HepG2 (cell line): ENCODE measurements at regions not wholly inside any gene's neighbourhood (a gene's known extent, or its start where the extent isn't known, plus 50 kb on each side); places are given as distances from the start of the nearest gene placed in this dataset.

Experiments
- ATAC-seq: fragments of 200-7000 bp; cut with Tn5 transposase; 3 replicates; pipeline ENCODE4 v1.9.1; 2020; ENCODE audit warnings: mild to moderate bottlenecking, moderate library complexity
- BruUV-seq: library from RNA; stranded (reverse); fragments of 400-500 nt; replicated peaks from 2 replicates; lab custom pipeline; 2021; lab: Mats Ljungman, UMichigan
- CTCF ChIA-PET: fragments of 300-600 bp; formaldehyde crosslinking; extraction: SDS; loops from one replicate; lab custom pipeline; 2021; ENCODE audit warnings: low total read pairs, inconsistent platforms, low intra/inter-chr PET ratio; lab: Yijun Ruan, JAX
- POLR2A ChIA-PET: fragments of 350-600 bp; sonication (Branson Sonifier 250); formaldehyde crosslinking; loops from one replicate; lab custom pipeline; 2020; ENCODE audit warnings: antibody characterized with exemption, inconsistent platforms; lab: Yijun Ruan, JAX
- DNase-seq: peaks from one replicate; pipeline ENCODE4 v3.0.0-alpha.2; 2015; ENCODE audit warnings: low spot score
- FAIRE-seq: peaks from 3 replicates; lab custom pipeline; 2011; peaks lifted over from hg19 to GRCh38; lab: Jason Lieb, UNC
- H2AFZ ChIP-seq: one replicate; pipeline ENCODE4 v1.6.1; 2011; ENCODE audit warnings: low read length, inconsistent platforms
- H3K27ac ChIP-seq: fragments of 300-600 bp; 3 replicates; pipeline ENCODE4 v1.8.0; 2011; ENCODE audit warnings: mixed run types, mild to moderate bottlenecking, mixed read lengths, low read length, inconsistent platforms; ENCODE audit not compliant: insufficient read depth; ENCODE audit errors: extremely low read length
- H3K27me3 ChIP-seq, 2 experiments: fragments of 200-600 bp in 1 of 2; 2 replicates in 1 of 2; 3 replicates in 1 of 2; pipeline versions ENCODE4 v1.6.0 to v1.8.0; 2011; ENCODE audit warnings: low read length in 2 of 2, mild to moderate bottlenecking in 2 of 2, moderate library complexity in 2 of 2, inconsistent platforms in 1 of 2; ENCODE audit not compliant: insufficient read depth in 2 of 2, control insufficient read depth in 1 of 2
- H3K36me3 ChIP-seq, 2 experiments: fragments of 200-600 bp in 1 of 2; replicated peaks in 1 of 2; 2 replicates in 1 of 2; 3 replicates in 1 of 2; pipeline versions ENCODE4 v1.5.1 to v1.8.0; 2011; ENCODE audit warnings: low read length in 2 of 2, inconsistent platforms in 1 of 2; ENCODE audit not compliant: insufficient read depth in 2 of 2, control insufficient read depth in 1 of 2
- H3K4me1 ChIP-seq: 2 replicates; pipeline ENCODE4 v1.5.1; 2012; ENCODE audit warnings: low read length, inconsistent platforms; ENCODE audit not compliant: insufficient read depth
- H3K4me2 ChIP-seq: 2 replicates; pipeline ENCODE4 v1.6.0; 2011; ENCODE audit warnings: low read depth, low read length, inconsistent platforms
- H3K4me3 ChIP-seq, 3 experiments: fragments of 200-600 bp in 1 of 3; sonication (generic), shearing (Covaris generic) in 1 of 3; replicated peaks in 1 of 3; 2 replicates each; pipeline ENCODE4 v1.5.1; 2011 to 2016; ENCODE audit warnings: low read length in 3 of 3, inconsistent platforms in 2 of 3, low read depth in 2 of 3, mild to moderate bottlenecking in 2 of 3, control low read depth in 1 of 3, mixed read lengths in 1 of 3; ENCODE audit not compliant: insufficient read depth in 1 of 3
- H3K79me2 ChIP-seq: one replicate; pipeline ENCODE4 v1.6.1; 2011; ENCODE audit warnings: low read length, inconsistent platforms; ENCODE audit not compliant: insufficient read depth
- H3K9ac ChIP-seq: 2 replicates; pipeline ENCODE4 v1.6.0; 2011; ENCODE audit warnings: mild to moderate bottlenecking, low read depth, low read length, inconsistent platforms; ENCODE audit not compliant: insufficient read depth
- H3K9me3 ChIP-seq: 2 replicates; pipeline ENCODE4 v1.5.1; 2012; ENCODE audit warnings: mild to moderate bottlenecking, low read length
- H4K20me1 ChIP-seq: 2 replicates; pipeline ENCODE4 v1.6.0; 2011; ENCODE audit warnings: inconsistent platforms, mild to moderate bottlenecking, low read length, moderate library complexity; ENCODE audit not compliant: insufficient read depth
- ADNP ChIP-seq: sonication (generic); formaldehyde crosslinking; IDR thresholded peaks from 2 replicates; pipeline ENCODE4 v1.4.0; 2020; ENCODE audit warnings: missing genetic modification reagents
- CENPX ChIP-seq: sonication (generic); formaldehyde crosslinking; IDR thresholded peaks from 2 replicates; pipeline ENCODE4 v1.9.0; 2021; ENCODE audit warnings: mild to moderate bottlenecking, missing genetic modification reagents, moderate library complexity
- KLF12 ChIP-seq: sonication (generic); formaldehyde crosslinking; IDR thresholded peaks from 2 replicates; pipeline ENCODE4 v1.4.0; 2020; ENCODE audit warnings: missing genetic modification reagents, borderline replicate concordance
- LCORL ChIP-seq, 2 experiments: fragments of 450-650 bp in 1 of 2; sonication (generic) in 1 of 2; formaldehyde crosslinking in 1 of 2; IDR thresholded peaks; 2 replicates each; pipeline versions ENCODE4 v1.5.0 to v1.6.1; 2017 to 2020; ENCODE audit warnings: antibody characterized with exemption in 1 of 2, missing genetic modification reagents in 1 of 2
- SAP130 ChIP-seq: IDR thresholded peaks from 2 replicates; pipeline ENCODE4 v1.6.1; 2016; ENCODE audit warnings: low read depth
- YEATS4 ChIP-seq: sonication (generic); formaldehyde crosslinking; IDR thresholded peaks from 2 replicates; pipeline ENCODE4 v1.4.0; 2020; ENCODE audit warnings: missing genetic modification reagents, borderline replicate concordance
- ZFAT ChIP-seq: sonication (generic); formaldehyde crosslinking; conservative IDR thresholded peaks from 2 replicates; pipeline ENCODE4 v1.8.1; 2023; ENCODE audit warnings: missing genetic modification reagents, inconsistent platforms
- ZFP90 ChIP-seq: sonication (generic); formaldehyde crosslinking; IDR thresholded peaks from 2 replicates; pipeline ENCODE4 v1.8.0; 2022; ENCODE audit warnings: missing genetic modification reagents, mild to moderate bottlenecking, inconsistent platforms, borderline replicate concordance
- ZFY ChIP-seq: sonication (generic); formaldehyde crosslinking; IDR thresholded peaks from 2 replicates; pipeline ENCODE4 v1.4.0; 2020; ENCODE audit warnings: missing genetic modification reagents
- ZKSCAN5 ChIP-seq: sonication (generic); formaldehyde crosslinking; IDR thresholded peaks from 2 replicates; pipeline ENCODE4 v1.5.1; 2020; ENCODE audit warnings: mild to moderate bottlenecking, missing genetic modification reagents
- ZNF264 ChIP-seq: sonication (generic); formaldehyde crosslinking; IDR thresholded peaks from 2 replicates; pipeline ENCODE4 v1.4.0; 2020; ENCODE audit warnings: missing genetic modification reagents
- ZNF543 ChIP-seq: sonication (generic); formaldehyde crosslinking; IDR thresholded peaks from 2 replicates; pipeline ENCODE4 v1.4.0; 2020; ENCODE audit warnings: mild to moderate bottlenecking, missing genetic modification reagents
- ZNF629 ChIP-seq: sonication (generic); formaldehyde crosslinking; conservative IDR thresholded peaks from 2 replicates; pipeline ENCODE4 v1.5.0; 2020; ENCODE audit warnings: missing genetic modification reagents
- ZNF737 ChIP-seq: sonication (generic); formaldehyde crosslinking; IDR thresholded peaks from 2 replicates; pipeline ENCODE4 v1.5.0; 2020; ENCODE audit warnings: missing genetic modification reagents, mild to moderate bottlenecking, borderline replicate concordance
- WGBS: methylation state at CpG from one replicate; pipeline ENCODE4 v1.1.6; 2017; ENCODE audit warnings: low lambda C conversion rate; 5-methylcytosine and 5-hydroxymethylcytosine counted together
- in situ Hi-C: cut with HindIII; loops from 2 replicates; pipeline ENCODE4 v1.10.0; 2017; ENCODE audit warnings: low pct_unique_long_range_greater_than_20kb; ENCODE audit not compliant: extremely low pct_ligation_motif_present
- intact Hi-C: fragments of 100-400 bp; cut with micrococcal nuclease; formaldehyde crosslinking; loops from one replicate; pipeline ENCODE4 v1.10.0; 2022; ENCODE audit not compliant: unreplicated experiment
- TF ChIP-seq, protein P1 (sequence below): sonication (generic); formaldehyde crosslinking; IDR thresholded peaks from 2 replicates; pipeline ENCODE4 v1.4.0; 2020; ENCODE audit warnings: missing genetic modification reagents
- TF ChIP-seq, protein P2 (sequence below): sonication (generic); formaldehyde crosslinking; IDR thresholded peaks from 2 replicates; pipeline ENCODE4 v1.5.0; 2020; ENCODE audit warnings: missing genetic modification reagents

DNA sequence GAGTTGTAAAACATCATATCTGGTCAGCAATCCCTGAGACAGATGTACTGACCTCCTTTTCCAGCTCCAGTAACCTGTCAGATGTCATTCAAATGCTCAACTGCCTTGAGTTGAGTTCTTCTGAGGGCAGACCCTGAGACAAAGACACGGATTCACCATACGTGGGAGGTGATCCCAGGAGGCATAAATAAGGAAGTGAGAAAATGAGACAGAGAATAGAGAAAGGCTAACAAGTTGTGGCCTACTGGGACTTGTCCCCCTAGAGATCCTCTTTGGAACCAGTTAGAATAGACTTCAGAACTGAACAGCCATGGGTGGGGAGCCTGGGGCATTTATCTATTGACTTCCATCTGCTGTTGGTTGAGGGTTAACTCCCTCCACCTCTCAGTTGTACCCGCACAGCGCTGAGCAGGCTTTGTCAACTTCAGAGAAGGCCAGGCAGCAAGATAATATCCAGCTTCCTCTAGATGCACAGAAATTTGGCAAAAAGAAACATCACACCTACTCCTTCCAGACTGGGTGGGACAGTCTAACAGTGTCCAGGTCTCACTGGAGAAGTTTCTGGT is 123.0 kb upstream of the DYNLRB2 start:
- H3K9me3 ChIP-seq, result no peaks in the 10 kb centered on the region
- H3K4me1 ChIP-seq, result peaks cover 23% of the 10 kb centered on the region
- BruUV-seq, result no TSS peak
- CTCF ChIA-PET, result no interaction called here
- no peak overlapping the region for H3K4me2 ChIP-seq
- no peaks in the 10 kb centered on the region for H4K20me1 ChIP-seq
- POLR2A ChIA-PET, result no interaction called here
- in situ Hi-C loops, result no loop called here
- H3K9ac ChIP-seq, result no peak overlapping the region
- H3K4me3 ChIP-seq, result no peak overlapping the region
- no peaks in the 10 kb centered on the region for H3K36me3 ChIP-seq
- no peak overlapping the region for H3K27ac ChIP-seq
- WGBS, result 84% methylated on average over 4 of the region's 4 CpGs
- H3K79me2 ChIP-seq, result no peaks in the 10 kb centered on the region
- TF ChIP-seq SAP130, result no peak
- TF ChIP-seq ZKSCAN5 (CRISPR knock-in tag), result 0 out of 2 replicates have a peak, but pooled peaks have one; percentile 49
- TF ChIP-seq, all 625 proteins: peak for 1
- ATAC-seq, result no peak
- FAIRE-seq, result no peak
- no peak overlapping the region for H2AFZ ChIP-seq
- no peak for DNase-seq
- intact Hi-C loops, result no loop called here
- H3K27me3 ChIP-seq, result no peaks in the 10 kb centered on the region

DNA sequence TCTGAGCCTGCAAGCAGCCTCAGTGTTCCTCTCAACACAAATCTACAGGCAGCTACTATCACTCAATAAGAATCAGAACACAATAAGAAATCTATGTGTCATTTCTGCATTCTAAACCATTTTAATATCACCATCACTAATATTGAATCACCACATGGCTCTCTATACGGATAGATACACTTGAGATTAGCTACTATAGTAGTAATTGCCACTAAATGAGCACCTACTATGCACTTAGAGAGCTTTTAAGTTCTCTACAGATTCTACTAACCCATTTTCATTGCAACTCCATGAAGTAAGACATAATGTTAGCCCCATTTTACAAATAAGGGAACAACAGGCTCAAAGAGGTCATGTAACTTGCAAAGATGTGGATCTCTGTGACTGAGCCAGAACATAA is 132.8 kb upstream of the DYNLRB2 start:
- peak overlapping the region; percentile 34 for H3K9ac ChIP-seq
- no peaks in the 10 kb centered on the region for H3K79me2 ChIP-seq
- FAIRE-seq, result no peak
- POLR2A ChIA-PET, result no interaction called here
- peak overlapping the region; percentile 56 for H3K4me2 ChIP-seq
- no peak for ATAC-seq
- CTCF ChIA-PET, result no interaction called here
- in situ Hi-C loops (no loop called here), intact Hi-C loops (loop anchor here (5.0 kb wide), 1 partner anchor 59 kb away; no protein-coding TSS in a partner anchor)
- no peaks in the 10 kb centered on the region for H4K20me1 ChIP-seq
- TSS peak; percentile 87 for BruUV-seq
- H3K36me3 ChIP-seq, result no peaks in the 10 kb centered on the region
- WGBS, result 77% methylated on average over 1 of the region's 1 CpG
- peaks cover 58% of the 10 kb centered on the region for H3K4me1 ChIP-seq
- H3K27ac ChIP-seq, result peak overlapping the region; percentile 85
- H3K4me3 ChIP-seq, result peak overlapping the region in 1 of 3 experiments; percentile 5; a peak in 1 of 6 replicates
- no peaks in the 10 kb centered on the region for H3K27me3 ChIP-seq
- no peak for DNase-seq
- no peak overlapping the region for H2AFZ ChIP-seq
- H3K9me3 ChIP-seq, result no peaks in the 10 kb centered on the region
- TF ChIP-seq ZFY (CRISPR knock-in tag) (peak; percentile 9; the same call in 1 of the 2 replicates), CENPX (CRISPR knock-in tag) (no peak), ZFP90 (CRISPR knock-in tag) (0 out of 2 replicates have a peak, but pooled peaks have one; percentile 7), ZNF264 (CRISPR knock-in tag) (0 out of 2 replicates have a peak, but pooled peaks have one; percentile 25), ZNF543 (CRISPR knock-in tag) (no peak), LCORL (IDR thresholded peaks at IDR 0.05) (no peak), LCORL (CRISPR knock-in tag; IDR thresholded peaks at IDR 0.05) (no peak), KLF12 (0 out of 2 replicates have a peak, but pooled peaks have one; percentile 73), ZNF629 (CRISPR knock-in tag) (0 out of 2 replicates have a peak, but pooled peaks have one; percentile 17), ZFAT (CRISPR knock-in tag) (0 out of 2 replicates have a peak, but pooled peaks have one; percentile 47), ZNF737 (CRISPR knock-in tag) (no peak), YEATS4 (CRISPR knock-in tag) (peak; percentile 66; the same call in 1 of the 2 replicates), ADNP (CRISPR knock-in tag) (peak; percentile 60; the same call in 1 of the 2 replicates)
- TF ChIP-seq, protein P1, sequence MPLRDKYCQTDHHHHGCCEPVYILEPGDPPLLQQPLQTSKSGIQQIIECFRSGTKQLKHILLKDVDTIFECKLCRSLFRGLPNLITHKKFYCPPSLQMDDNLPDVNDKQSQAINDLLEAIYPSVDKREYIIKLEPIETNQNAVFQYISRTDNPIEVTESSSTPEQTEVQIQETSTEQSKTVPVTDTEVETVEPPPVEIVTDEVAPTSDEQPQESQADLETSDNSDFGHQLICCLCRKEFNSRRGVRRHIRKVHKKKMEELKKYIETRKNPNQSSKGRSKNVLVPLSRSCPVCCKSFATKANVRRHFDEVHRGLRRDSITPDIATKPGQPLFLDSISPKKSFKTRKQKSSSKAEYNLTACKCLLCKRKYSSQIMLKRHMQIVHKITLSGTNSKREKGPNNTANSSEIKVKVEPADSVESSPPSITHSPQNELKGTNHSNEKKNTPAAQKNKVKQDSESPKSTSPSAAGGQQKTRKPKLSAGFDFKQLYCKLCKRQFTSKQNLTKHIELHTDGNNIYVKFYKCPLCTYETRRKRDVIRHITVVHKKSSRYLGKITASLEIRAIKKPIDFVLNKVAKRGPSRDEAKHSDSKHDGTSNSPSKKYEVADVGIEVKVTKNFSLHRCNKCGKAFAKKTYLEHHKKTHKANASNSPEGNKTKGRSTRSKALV (CRISPR knock-in tag), result peak; percentile 28; the same call in 1 of the 2 replicates
- TF ChIP-seq, protein P2, sequence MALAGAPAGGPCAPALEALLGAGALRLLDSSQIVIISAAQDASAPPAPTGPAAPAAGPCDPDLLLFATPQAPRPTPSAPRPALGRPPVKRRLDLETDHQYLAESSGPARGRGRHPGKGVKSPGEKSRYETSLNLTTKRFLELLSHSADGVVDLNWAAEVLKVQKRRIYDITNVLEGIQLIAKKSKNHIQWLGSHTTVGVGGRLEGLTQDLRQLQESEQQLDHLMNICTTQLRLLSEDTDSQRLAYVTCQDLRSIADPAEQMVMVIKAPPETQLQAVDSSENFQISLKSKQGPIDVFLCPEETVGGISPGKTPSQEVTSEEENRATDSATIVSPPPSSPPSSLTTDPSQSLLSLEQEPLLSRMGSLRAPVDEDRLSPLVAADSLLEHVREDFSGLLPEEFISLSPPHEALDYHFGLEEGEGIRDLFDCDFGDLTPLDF (CRISPR knock-in tag), result peak; percentile 42; the same call in 1 of the 2 replicates
